Skeletal muscle satellite cell (primary cell): ENCODE measurements at regions not wholly inside any gene's neighbourhood (a gene's known extent, or its start where the extent isn't known, plus 50 kb on each side); places are given as distances from the start of the nearest gene placed in this dataset.

ENCODE experiments used
- H3K27me3 ChIP-seq: 2 replicates; pipeline ENCODE4 v1.7.0; 2013; ENCODE audit warnings: low read length; ENCODE audit not compliant: control insufficient read depth, insufficient read depth
- H3K36me3 ChIP-seq: 2 replicates; pipeline ENCODE4 v1.7.0; 2013; ENCODE audit warnings: mild to moderate bottlenecking, control low read depth, low read length; ENCODE audit not compliant: insufficient read depth
- H3K4me1 ChIP-seq: 2 replicates; pipeline ENCODE4 v1.7.0; 2013; ENCODE audit warnings: low read length; ENCODE audit not compliant: control insufficient read depth, insufficient read depth
- H3K4me2 ChIP-seq: 2 replicates; pipeline ENCODE4 v1.7.0; 2013; ENCODE audit warnings: mild to moderate bottlenecking, low read length
- H3K4me3 ChIP-seq: 2 replicates; pipeline ENCODE4 v1.7.0; 2013; ENCODE audit warnings: low read length
- H3K9ac ChIP-seq: 2 replicates; pipeline ENCODE4 v1.7.0; 2013; ENCODE audit warnings: mild to moderate bottlenecking, low read depth, low read length, moderate library complexity
- H3K9me3 ChIP-seq: replicated peaks from 2 replicates; pipeline ENCODE4 v1.7.0; 2013; ENCODE audit warnings: mild to moderate bottlenecking, control low read depth, low read length

DNA sequence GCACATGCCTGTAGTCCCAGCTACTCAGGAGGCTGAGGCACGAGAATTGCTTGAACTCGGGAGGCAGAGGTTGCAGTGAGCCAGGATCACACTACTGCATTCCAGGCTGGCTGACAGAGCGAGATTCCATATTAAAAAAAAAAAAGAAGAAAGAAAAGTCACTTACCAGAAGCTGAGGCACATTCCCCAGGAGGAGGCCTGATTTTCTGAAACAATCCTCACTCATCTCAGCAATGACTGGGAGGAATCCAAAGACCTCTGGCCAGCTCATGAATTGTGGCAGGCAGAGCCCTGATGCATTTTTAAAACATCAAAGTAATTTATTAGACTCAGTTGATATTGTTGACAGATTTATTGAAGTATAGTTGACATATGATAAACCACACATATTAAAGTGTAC lies 206.3 kb downstream of the FOXO1 start:
- H3K36me3 ChIP-seq, result no peaks in the 10 kb centered on the region
- no peak overlapping the region for H3K4me3 ChIP-seq
- H3K9me3 ChIP-seq, result no peaks in the 10 kb centered on the region
- peaks cover 7% of the 10 kb centered on the region for H3K4me1 ChIP-seq
- H3K27me3 ChIP-seq, result no peaks in the 10 kb centered on the region
- no peak overlapping the region for H3K9ac ChIP-seq
- H3K4me2 ChIP-seq, result no peak overlapping the region

DNA sequence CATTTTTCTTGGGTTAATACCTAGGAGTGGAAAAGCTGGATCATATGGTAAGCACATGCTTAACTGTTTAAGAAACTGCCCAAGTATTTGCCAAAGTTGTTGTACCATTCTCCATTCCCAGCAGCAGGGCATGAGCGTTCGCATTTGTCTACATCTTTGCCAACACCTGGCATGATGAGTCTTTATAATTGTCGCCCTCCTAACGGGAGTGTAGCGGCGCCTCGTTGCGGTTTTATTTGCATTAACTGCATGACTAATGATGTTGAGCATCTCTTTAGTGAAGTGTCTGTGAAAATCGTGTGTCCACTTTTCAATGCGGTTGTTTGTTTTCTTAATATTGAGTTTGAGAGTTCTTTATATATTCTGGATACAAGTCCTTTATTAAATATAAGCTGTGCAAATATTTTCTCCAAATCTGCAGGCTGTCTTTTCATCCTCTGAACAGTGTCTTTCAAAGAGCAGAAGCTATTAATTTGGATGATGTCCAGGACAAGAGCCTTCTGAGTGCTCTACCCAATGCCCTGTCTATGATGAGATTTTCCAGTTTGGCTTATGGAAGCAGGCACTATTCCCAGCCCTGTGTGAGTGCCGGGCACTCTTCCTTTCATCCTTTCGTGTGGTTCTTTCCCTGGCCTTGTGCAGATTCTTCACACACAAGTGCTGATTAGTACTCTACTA lies 202.0 kb downstream of the FOXO1 start:
- no peaks in the 10 kb centered on the region for H3K27me3 ChIP-seq
- peaks cover 7% of the 10 kb centered on the region for H3K4me1 ChIP-seq
- H3K4me2 ChIP-seq, result peak overlapping the region; percentile 27
- H3K9ac ChIP-seq, result no peak overlapping the region
- H3K9me3 ChIP-seq, result no peaks in the 10 kb centered on the region
- H3K36me3 ChIP-seq, result no peaks in the 10 kb centered on the region
- no peak overlapping the region for H3K4me3 ChIP-seq

DNA sequence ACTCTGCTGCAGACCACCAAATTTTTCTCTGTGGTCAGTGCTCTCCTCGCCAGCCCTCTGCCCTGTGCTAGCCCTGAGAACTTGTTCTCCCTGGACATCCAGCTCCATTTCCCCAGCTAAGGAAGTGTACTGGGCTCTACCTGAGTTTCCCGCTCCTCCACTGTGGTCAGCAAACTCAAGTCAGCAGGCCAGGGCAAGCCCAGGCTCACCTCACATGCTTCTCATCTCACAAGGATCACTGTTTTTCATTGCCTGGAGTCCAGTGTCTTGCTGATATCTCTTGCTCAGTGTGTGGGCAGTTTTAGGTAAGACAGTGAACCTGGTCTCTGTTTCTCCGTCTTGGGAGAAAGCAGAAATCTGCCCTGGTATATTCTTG lies 201.4 kb downstream of the FOXO1 start:
- H3K9me3 ChIP-seq, result no peaks in the 10 kb centered on the region
- no peak overlapping the region for H3K4me2 ChIP-seq
- H3K9ac ChIP-seq, result no peak overlapping the region
- H3K27me3 ChIP-seq, result no peaks in the 10 kb centered on the region
- no peak overlapping the region for H3K4me3 ChIP-seq
- H3K4me1 ChIP-seq, result peaks cover 7% of the 10 kb centered on the region
- no peaks in the 10 kb centered on the region for H3K36me3 ChIP-seq

DNA sequence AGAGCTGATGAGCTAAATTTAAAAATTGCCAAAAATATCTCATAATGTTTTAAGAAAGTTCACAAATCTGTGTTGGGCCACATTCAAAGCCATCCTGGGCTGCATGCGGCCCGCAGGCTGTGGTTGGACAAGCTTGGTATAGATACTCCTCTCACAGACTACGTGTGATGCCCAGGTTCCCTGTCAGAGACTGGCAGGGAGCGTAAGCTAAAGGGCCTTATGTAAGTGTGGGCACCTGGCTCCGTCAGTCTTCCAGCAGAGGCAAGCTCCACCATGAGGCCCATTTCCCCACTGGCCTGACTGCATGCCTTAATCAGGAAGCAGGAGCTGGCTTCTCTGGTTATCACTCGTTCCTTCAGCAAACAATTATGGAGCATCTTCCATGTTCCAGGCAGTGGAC lies 200.2 kb downstream of the FOXO1 start:
- Histone ChIP-seq H3K9ac (no peak overlapping the region), H3K9me3 (no peaks in the 10 kb centered on the region), H3K4me1 (peaks cover 7% of the 10 kb centered on the region)

DNA sequence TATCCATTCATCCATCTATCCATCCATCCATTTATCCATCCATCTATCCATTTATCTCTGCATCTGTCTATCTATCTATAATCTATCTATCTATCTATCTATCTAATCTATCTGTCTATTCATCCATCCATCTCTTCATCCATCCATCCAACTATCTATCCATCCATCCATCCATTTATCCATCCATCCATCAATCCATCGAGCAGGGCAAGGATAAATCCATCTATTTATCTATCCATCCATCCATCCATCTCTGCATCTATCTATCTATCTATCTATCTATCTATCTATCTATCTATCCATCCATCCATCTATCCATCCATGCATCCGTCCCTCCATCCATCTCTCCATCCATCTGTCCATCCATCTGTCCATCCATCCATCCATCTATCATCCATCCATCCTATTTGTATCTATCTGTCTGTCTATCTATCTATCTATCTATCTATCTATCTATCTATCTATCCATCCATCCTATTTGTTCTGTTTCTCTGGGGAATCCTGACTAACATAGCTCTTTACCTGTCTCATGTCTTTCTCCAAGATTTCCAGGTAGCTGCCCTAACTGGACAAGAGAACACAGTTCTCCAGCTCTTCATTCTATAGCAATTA lies 198.1 kb downstream of the FOXO1 start:
- Histone ChIP-seq H3K9me3 (no peaks in the 10 kb centered on the region), H3K4me2 (no peak overlapping the region), H3K36me3 (no peaks in the 10 kb centered on the region), H3K9ac (no peak overlapping the region), H3K4me1 (peaks cover 7% of the 10 kb centered on the region), H3K4me3 (no peak overlapping the region), H3K27me3 (no peaks in the 10 kb centered on the region)

More for the DNA sequence above, 200.2 kb downstream of the FOXO1 start:
- no peaks in the 10 kb centered on the region for H3K36me3 ChIP-seq
- no peak overlapping the region for H3K4me2 ChIP-seq
- no peaks in the 10 kb centered on the region for H3K27me3 ChIP-seq
- H3K4me3 ChIP-seq, result no peak overlapping the region

DNA sequence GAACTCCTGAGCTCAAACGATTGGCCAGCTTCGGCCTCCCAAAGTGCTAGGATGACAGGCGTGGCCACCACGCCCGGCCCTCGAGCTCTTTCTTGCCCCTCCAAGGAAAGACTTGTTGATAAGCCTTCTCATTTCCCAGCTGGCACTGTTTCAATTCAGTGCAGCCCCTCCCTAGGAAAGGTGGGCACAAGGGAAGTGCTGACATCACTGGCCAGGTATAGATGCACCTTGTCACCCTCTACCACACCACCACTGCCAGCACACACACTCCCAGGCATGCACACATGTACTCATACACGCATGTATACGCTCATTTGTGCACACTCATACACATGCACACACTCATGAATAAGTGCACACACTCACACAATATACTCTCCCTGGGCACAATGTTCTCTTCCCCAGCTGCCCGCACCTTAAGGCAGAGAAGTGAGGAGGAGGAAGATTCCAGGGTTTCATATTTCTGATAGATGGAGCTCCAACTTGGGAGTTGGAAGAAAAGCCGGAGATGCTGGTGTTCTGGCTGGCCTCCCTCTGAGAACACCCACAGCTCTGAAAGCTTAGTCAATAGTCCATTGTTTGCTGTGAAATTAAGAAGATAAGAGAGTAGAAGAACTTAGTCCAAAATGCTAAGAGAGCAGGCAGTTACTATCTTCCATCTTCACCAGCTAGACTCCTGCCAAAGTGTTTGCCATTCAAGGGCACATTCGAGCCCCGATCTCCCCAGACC lies 196.7 kb downstream of the FOXO1 start:
- H3K4me1 ChIP-seq, result peaks cover under 1% of the 10 kb centered on the region

DNA sequence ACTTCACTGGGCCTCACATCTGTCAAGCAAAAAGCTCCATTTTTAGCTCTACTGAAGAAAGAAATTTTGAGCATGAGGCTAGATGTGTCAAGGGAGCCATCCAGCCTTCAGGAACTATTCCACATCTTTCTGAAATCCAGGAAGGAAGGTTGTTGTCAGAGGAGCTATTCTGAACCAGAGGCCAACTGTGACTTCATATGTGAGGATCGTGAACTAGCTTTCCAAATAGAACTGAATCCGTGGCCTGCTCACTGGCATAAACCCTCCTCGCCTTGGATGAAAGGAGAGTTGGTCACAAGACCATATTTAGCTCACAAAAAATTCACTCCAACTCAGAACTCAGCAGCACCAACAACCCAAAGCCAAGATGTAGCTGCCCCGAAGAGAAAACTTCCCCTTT lies 195.8 kb downstream of the FOXO1 start:
- Histone ChIP-seq H3K9ac (no peak overlapping the region), H3K27me3 (no peaks in the 10 kb centered on the region), H3K4me1 (no peaks in the 10 kb centered on the region), H3K4me3 (no peak overlapping the region), H3K36me3 (no peaks in the 10 kb centered on the region), H3K9me3 (no peaks in the 10 kb centered on the region), H3K4me2 (no peak overlapping the region)

More for the DNA sequence above, 196.7 kb downstream of the FOXO1 start:
- Histone ChIP-seq H3K4me3 (no peak overlapping the region), H3K9ac (no peak overlapping the region), H3K9me3 (no peaks in the 10 kb centered on the region), H3K4me2 (no peak overlapping the region), H3K27me3 (no peaks in the 10 kb centered on the region), H3K36me3 (no peaks in the 10 kb centered on the region)

DNA sequence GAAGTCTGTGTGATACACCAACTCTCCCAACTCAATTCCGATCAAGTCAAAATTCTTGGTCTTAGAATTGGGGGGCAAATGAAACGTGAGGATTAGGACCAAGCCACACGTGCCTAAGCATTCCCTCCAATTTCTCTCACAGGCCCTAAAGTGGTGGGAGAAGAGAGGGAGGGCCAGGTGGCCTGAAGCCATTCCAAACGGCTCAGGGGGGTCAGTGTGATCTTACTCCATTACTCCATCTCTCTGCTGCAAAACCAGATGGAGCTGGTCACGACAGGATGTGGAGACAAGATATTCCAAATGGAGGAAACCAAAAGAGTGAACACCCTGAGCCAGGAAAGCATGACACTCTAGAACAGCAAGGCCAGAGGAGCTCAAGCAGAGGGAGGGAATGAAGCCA lies 195.4 kb downstream of the FOXO1 start:
- Histone ChIP-seq H3K9me3 (no peaks in the 10 kb centered on the region), H3K4me2 (no peak overlapping the region)

DNA sequence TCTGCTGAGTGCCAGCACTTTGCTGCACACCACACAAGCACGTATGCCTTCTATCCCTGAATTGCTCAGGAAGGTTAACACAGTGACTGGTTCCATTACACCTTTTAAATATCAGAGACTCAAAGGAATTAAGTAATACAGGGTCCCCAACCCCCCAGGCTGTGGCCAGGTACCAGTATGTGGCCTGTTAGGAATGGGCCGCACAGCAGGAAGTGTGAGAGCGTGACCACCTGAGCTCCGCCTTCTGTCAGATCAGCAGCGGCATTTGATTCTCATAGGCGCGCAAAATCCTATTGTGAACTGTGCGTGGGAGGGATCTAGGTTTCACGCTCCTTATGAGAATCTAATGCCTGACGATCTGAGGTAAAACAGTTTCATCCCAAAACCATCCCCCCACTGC lies 194.5 kb downstream of the FOXO1 start:
- no peak overlapping the region for H3K9ac ChIP-seq

More for the DNA sequence above, 195.4 kb downstream of the FOXO1 start:
- Histone ChIP-seq H3K4me1 (no peaks in the 10 kb centered on the region), H3K4me3 (no peak overlapping the region), H3K27me3 (no peaks in the 10 kb centered on the region), H3K9ac (no peak overlapping the region), H3K36me3 (no peaks in the 10 kb centered on the region)

DNA sequence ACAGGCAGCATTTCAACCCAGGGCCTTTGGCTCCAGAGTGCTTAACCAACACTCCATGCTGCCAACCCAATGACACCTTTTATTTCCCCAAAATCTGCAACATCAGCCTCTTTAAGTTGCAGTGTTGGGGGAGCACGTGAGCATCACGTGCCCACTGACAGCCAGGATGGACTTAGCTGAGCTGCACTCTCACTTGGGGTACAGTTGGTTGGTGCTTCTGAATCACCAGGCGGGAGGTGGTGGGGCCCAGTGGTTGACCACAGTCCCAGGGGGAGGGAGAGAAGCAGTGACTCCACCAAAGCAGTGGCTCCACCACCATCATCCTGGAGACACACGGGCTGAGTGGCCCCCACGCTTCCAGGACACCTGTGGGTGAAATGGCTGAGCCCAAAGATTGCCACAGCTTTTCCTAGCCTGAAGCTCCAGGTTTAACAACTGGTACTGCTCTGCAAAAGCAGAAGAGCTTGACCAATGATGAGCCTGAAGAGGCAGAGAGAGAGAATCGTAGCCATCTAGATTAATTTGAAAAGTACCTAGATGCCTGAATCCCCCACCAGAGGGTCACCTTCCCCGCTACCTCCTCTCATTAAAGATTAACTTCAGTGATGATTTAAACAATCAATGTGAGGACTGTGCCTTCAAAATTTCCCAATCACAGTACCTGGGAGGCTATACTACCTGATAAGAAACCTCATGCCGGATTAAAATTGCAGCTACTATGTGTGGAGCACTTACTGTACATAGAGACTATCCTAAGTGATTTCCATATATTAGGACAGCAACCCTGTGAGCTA lies 193.8 kb downstream of the FOXO1 start:
- Histone ChIP-seq H3K4me2 (no peak overlapping the region), H3K27me3 (no peaks in the 10 kb centered on the region), H3K36me3 (no peaks in the 10 kb centered on the region), H3K9ac (no peak overlapping the region), H3K9me3 (no peaks in the 10 kb centered on the region), H3K4me1 (peaks cover 10% of the 10 kb centered on the region), H3K4me3 (no peak overlapping the region)

More for the DNA sequence above, 194.5 kb downstream of the FOXO1 start:
- H3K9me3 ChIP-seq, result no peaks in the 10 kb centered on the region
- H3K4me1 ChIP-seq, result peaks cover 7% of the 10 kb centered on the region
- H3K4me2 ChIP-seq, result no peak overlapping the region
- H3K4me3 ChIP-seq, result no peak overlapping the region
- H3K27me3 ChIP-seq, result no peaks in the 10 kb centered on the region
- H3K36me3 ChIP-seq, result no peaks in the 10 kb centered on the region

DNA sequence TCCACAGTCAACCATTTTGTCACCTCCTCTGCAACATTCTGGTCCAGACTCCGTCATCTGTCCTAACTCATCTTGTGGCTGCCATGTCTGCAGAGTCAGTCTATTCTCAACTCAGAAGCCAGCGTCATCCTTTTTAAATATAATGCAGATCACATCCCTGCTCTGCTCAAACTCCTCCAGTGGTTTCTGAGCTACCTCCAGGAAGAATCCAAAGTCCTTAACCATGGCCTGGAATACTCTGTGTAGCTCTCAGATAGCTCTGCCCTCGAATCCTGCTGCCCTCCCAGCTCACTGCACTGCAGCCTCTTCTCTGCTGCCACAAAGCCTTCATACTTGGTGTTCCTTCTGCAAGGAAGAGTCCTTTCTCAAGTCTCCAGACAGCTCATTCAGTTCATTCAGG lies 190.8 kb downstream of the FOXO1 start:
- no peak overlapping the region for H3K4me3 ChIP-seq
- no peak overlapping the region for H3K9ac ChIP-seq
- no peaks in the 10 kb centered on the region for H3K27me3 ChIP-seq
- H3K9me3 ChIP-seq, result no peaks in the 10 kb centered on the region
- H3K4me2 ChIP-seq, result no peak overlapping the region
- H3K4me1 ChIP-seq, result peaks cover 17% of the 10 kb centered on the region
- no peaks in the 10 kb centered on the region for H3K36me3 ChIP-seq
